Esophagus muscularis mucosa (tissue), 4 donors: ENCODE measurements at regions not wholly inside any gene's neighbourhood (a gene's known extent, or its start where the extent isn't known, plus 50 kb on each side); places are given as distances from the start of the nearest gene placed in this dataset.
"Not testable (repeated sequence)": the region's sequence is repeated elsewhere in the genome, so short reads cannot be mapped to it uniquely, and the experiment has no call there.

Experiments
- CTCF ChIP-seq, 3 experiments: fragments of 200-600 bp in 2 of 3; fragments of 450-650 bp in 1 of 3; sonication (generic) in 2 of 3; IDR thresholded peaks; one replicate each; pipeline ENCODE4 v1.5.1; 2017 to 2019; ENCODE audit warnings: antibody characterized with exemption in 3 of 3, mild to moderate bottlenecking in 2 of 3, moderate library complexity in 1 of 3
- EP300 ChIP-seq: sonication (generic); formaldehyde crosslinking; IDR thresholded peaks from one replicate; pipeline ENCODE4 v1.6.1; 2017; ENCODE audit warnings: antibody characterized with exemption
- POLR2A ChIP-seq: fragments of 450-650 bp; IDR thresholded peaks from one replicate; pipeline ENCODE4 v1.6.1; 2017; ENCODE audit warnings: antibody characterized with exemption, moderate library complexity, mild to moderate bottlenecking, low read depth
- POLR2AphosphoS5 ChIP-seq, 2 donors: sonication (generic); formaldehyde crosslinking; IDR thresholded peaks; one replicate each; pipeline ENCODE4 v1.6.1; 2017; ENCODE audit warnings: antibody characterized with exemption in 2 of 2

GRCh38 chr11:71748965-71749620 lies 83.9 kb upstream of the DEFB108B start:
- TF ChIP-seq POLR2A; CTCF (IDR thresholded peaks at IDR 0.05); EP300; POLR2AphosphoS5 (IDR thresholded peaks at IDR 0.05): not testable (repeated sequence)
